ENCODE measurements at regions not wholly inside any gene's neighbourhood (a gene's known extent, or its start where the extent isn't known, plus 50 kb on each side); places are given as distances from the start of the nearest gene placed in this dataset.

- intact Hi-C loops (cut with micrococcal nuclease; ENCODE audit: unreplicated experiment) (no loop called here), in situ Hi-C loops (cut with HindIII; ENCODE audit: low pct_unique_long_range_greater_than_20kb, low sequenced_read_pairs) (no loop called here)
- Histone ChIP-seq H3K9me3 (ENCODE audit: control insufficient read depth, insufficient read depth, low read depth, low read length) (no peaks in the 10 kb centered on the region), H3K4me1 (ENCODE audit: control insufficient read depth, insufficient read depth, low read length) (0 out of 2 replicates have a peak, but pooled peaks cover 3% of the 10 kb centered on the region), H3K36me3 (ENCODE audit: control insufficient read depth, insufficient read depth, low read length) (no peaks in the 10 kb centered on the region), H3K27ac (ENCODE audit: low read length) (no peak overlapping the region), H3K4me3 (ENCODE audit: low read depth in 2 of 2, low read length in 2 of 2) (no peak overlapping the region), H3K27me3 (ENCODE audit: control insufficient read depth, insufficient read depth, low read length) (no peaks in the 10 kb centered on the region; the same call in 1 of the 2 replicates)
- BruUV-seq (replicated peaks): no TSS peak
- TF ChIP-seq CTCF (IDR thresholded peaks at IDR 0.05) (no peak), POLR2AphosphoS5 (IDR thresholded peaks at IDR 0.05; ENCODE audit: low read depth, low read length) (no peak), REST (IDR thresholded peaks at IDR 0.05; ENCODE audit: insufficient read depth in 1 of 2, low read depth in 2 of 2, low read length in 1 of 2) (no peak), TCF7L2 (IDR thresholded peaks at IDR 0.05; ENCODE audit: low read depth, low read length) (no peak), SIN3A (IDR thresholded peaks at IDR 0.05; ENCODE audit: borderline replicate concordance, insufficient read depth, low read depth, low read length) (no peak)
- CTCF ChIA-PET: no interaction called here
- POLR2A ChIA-PET: no interaction called here
- DNase-seq (ENCODE audit: low read depth, low spot score) (no peak), ATAC-seq (no peak)
These were observed 139.4 kb upstream of the BARHL2 start for GRCh38 chr1:90856463-90857007.

- ChIA-PET CTCF (no interaction called here), POLR2A (no interaction called here)
- no peak overlapping the region for H3K4me3 ChIP-seq (ENCODE audit: low read depth in 2 of 2, low read length in 2 of 2)
- no peak overlapping the region for H3K27ac ChIP-seq (ENCODE audit: low read length)
- H3K4me1 ChIP-seq (ENCODE audit: control insufficient read depth, insufficient read depth, low read length): 0 out of 2 replicates have a peak, but pooled peaks cover 3% of the 10 kb centered on the region
- no peak for DNase-seq (ENCODE audit: low read depth, low spot score)
- ATAC-seq: no peak
- no TSS peak for BruUV-seq (replicated peaks)
- no peaks in the 10 kb centered on the region for H3K36me3 ChIP-seq (ENCODE audit: control insufficient read depth, insufficient read depth, low read length)
- no peak for TF ChIP-seq TCF7L2 (IDR thresholded peaks at IDR 0.05; ENCODE audit: low read depth, low read length)
- no peak for TF ChIP-seq CTCF (IDR thresholded peaks at IDR 0.05)
- no peak for TF ChIP-seq POLR2AphosphoS5 (IDR thresholded peaks at IDR 0.05; ENCODE audit: low read depth, low read length)
- no peak for TF ChIP-seq SIN3A (IDR thresholded peaks at IDR 0.05; ENCODE audit: borderline replicate concordance, insufficient read depth, low read depth, low read length)
- no peak for TF ChIP-seq REST (IDR thresholded peaks at IDR 0.05; ENCODE audit: insufficient read depth in 1 of 2, low read depth in 2 of 2, low read length in 1 of 2)
- intact Hi-C loops (cut with micrococcal nuclease; ENCODE audit: unreplicated experiment): loop anchor here (5.0 kb wide), 2 partner anchors 132 to 308 kb away; no protein-coding TSS in a partner anchor
- no peaks in the 10 kb centered on the region for H3K9me3 ChIP-seq (ENCODE audit: control insufficient read depth, insufficient read depth, low read depth, low read length)
- H3K27me3 ChIP-seq (ENCODE audit: control insufficient read depth, insufficient read depth, low read length): no peaks in the 10 kb centered on the region; the same call in 1 of the 2 replicates
- in situ Hi-C loops (cut with HindIII; ENCODE audit: low pct_unique_long_range_greater_than_20kb, low sequenced_read_pairs): no loop called here
These were observed 137.4 kb upstream of the BARHL2 start for GRCh38 chr1:90854397-90854924.
